Astrocyte (in vitro differentiated cells and primary cell): ENCODE measurements at regions not wholly inside any gene's neighbourhood (a gene's known extent, or its start where the extent isn't known, plus 50 kb on each side); places are given as distances from the start of the nearest gene placed in this dataset.

Experiments used
- DNase-seq: peaks from one replicate; pipeline ENCODE4 v3.0.0-alpha.2; 2010; ENCODE audit warnings: low read depth
- FAIRE-seq: peaks from 2 replicates; lab custom pipeline; 2011; peaks lifted over from hg19 to GRCh38; lab: Jason Lieb, UNC
- H2AFZ ChIP-seq: 2 replicates; pipeline ENCODE4 v1.6.0; 2012; ENCODE audit warnings: low read depth, low read length, inconsistent platforms
- H3K27ac ChIP-seq: 2 replicates; pipeline ENCODE4 v1.5.1; 2011; ENCODE audit warnings: low read depth, low read length, inconsistent platforms
- H3K27me3 ChIP-seq: 2 replicates; pipeline ENCODE4 v1.6.0; 2011; ENCODE audit warnings: low read length, inconsistent platforms; ENCODE audit not compliant: insufficient read depth
- H3K36me3 ChIP-seq: 2 replicates; pipeline ENCODE4 v1.5.1; 2011; ENCODE audit warnings: low read length, inconsistent platforms; ENCODE audit not compliant: insufficient read depth
- H3K4me1 ChIP-seq: 2 replicates; pipeline ENCODE4 v1.5.1; 2011; ENCODE audit warnings: low read length, inconsistent platforms; ENCODE audit not compliant: insufficient read depth
- H3K4me2 ChIP-seq: 2 replicates; pipeline ENCODE4 v1.6.0; 2012; ENCODE audit warnings: low read length, inconsistent platforms
- H3K4me3 ChIP-seq: 2 replicates; pipeline ENCODE4 v1.5.1; 2011; ENCODE audit warnings: low read depth, mild to moderate bottlenecking, low read length, inconsistent platforms; ENCODE audit not compliant: insufficient read depth
- H3K79me2 ChIP-seq: 2 replicates; pipeline ENCODE4 v1.6.0; 2012; ENCODE audit warnings: mild to moderate bottlenecking, low read length, inconsistent platforms; ENCODE audit not compliant: insufficient read depth
- H3K9ac ChIP-seq: 2 replicates; pipeline ENCODE4 v1.6.0; 2012; ENCODE audit warnings: mild to moderate bottlenecking, low read length, inconsistent platforms
- H3K9me3 ChIP-seq: 2 replicates; pipeline ENCODE4 v1.5.1; 2012; ENCODE audit warnings: low read depth, mild to moderate bottlenecking, low read length, inconsistent platforms; ENCODE audit not compliant: insufficient read depth
- H4K20me1 ChIP-seq: 2 replicates; pipeline ENCODE4 v1.6.0; 2012; ENCODE audit warnings: low read length, inconsistent platforms; ENCODE audit not compliant: insufficient read depth
- H3K27ac Mint-ChIP-seq: one replicate; pipeline ENCODE4 v1.8.0; 2021; ENCODE audit warnings: mild to moderate bottlenecking, mixed read lengths; ENCODE audit not compliant: unreplicated experiment
- H3K27me3 Mint-ChIP-seq: one replicate; pipeline ENCODE4 v1.8.0; 2021; ENCODE audit warnings: low read depth, mixed read lengths; ENCODE audit not compliant: unreplicated experiment
- H3K36me3 Mint-ChIP-seq: one replicate; pipeline ENCODE4 v1.8.0; 2021; ENCODE audit warnings: low read depth, mixed read lengths; ENCODE audit not compliant: unreplicated experiment
- H3K4me1 Mint-ChIP-seq: one replicate; pipeline ENCODE4 v1.8.0; 2021; ENCODE audit warnings: low read depth, mixed read lengths; ENCODE audit not compliant: unreplicated experiment
- H3K4me3 Mint-ChIP-seq: one replicate; pipeline ENCODE4 v1.8.0; 2021; ENCODE audit warnings: mild to moderate bottlenecking, moderate library complexity, mixed read lengths; ENCODE audit not compliant: unreplicated experiment
- H3K9me3 Mint-ChIP-seq: one replicate; pipeline ENCODE4 v1.8.0; 2021; ENCODE audit warnings: mild to moderate bottlenecking, mixed read lengths; ENCODE audit not compliant: unreplicated experiment
- EZH2 ChIP-seq: IDR thresholded peaks from 2 replicates; pipeline ENCODE4 v1.6.1; 2012; ENCODE audit warnings: mild to moderate bottlenecking, low read length, inconsistent platforms; ENCODE audit not compliant: insufficient read depth
- TF ChIP-seq, protein P1 (sequence below): IDR thresholded peaks from 2 replicates; pipeline ENCODE4 v1.5.1; 2011; ENCODE audit warnings: low read depth, mild to moderate bottlenecking, inconsistent platforms, low read length, moderate library complexity; ENCODE audit not compliant: insufficient read depth

DNA sequence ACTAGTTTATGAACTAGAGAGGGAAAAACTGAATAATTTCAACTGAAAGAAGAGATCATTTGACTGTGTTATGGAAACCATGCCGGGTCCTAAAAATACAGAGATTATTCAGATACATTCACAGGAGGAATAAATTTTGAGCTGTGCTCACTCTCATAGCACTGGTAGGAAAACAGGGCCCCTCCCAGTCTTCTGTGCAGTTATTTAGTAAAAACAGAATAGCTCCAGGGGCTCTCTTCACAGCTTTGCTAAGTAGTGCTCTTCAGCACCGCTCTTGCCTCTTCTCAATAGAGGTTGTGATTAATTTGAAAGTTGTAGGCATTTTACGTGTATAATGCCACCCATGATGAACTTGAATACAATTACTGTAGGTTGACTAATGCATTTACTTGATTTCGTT is 435.9 kb upstream of the PDE3A start:
- Histone ChIP-seq H3K4me1 (no peaks in the 10 kb centered on the region), H3K27ac (no peak overlapping the region), H3K9me3 (no peaks in the 10 kb centered on the region), H2AFZ (no peak overlapping the region), H3K27me3 (no peaks in the 10 kb centered on the region), H3K4me3 (no peak overlapping the region), H4K20me1 (no peaks in the 10 kb centered on the region), H3K4me2 (no peak overlapping the region), H3K79me2 (no peaks in the 10 kb centered on the region), H3K9ac (no peak overlapping the region), H3K36me3 (no peaks in the 10 kb centered on the region)
- Mint-ChIP-seq H3K4me1 (no peaks in the 10 kb centered on the region), H3K36me3 (no peaks in the 10 kb centered on the region), H3K9me3 (no peaks in the 10 kb centered on the region), H3K27ac (no peak overlapping the region), H3K27me3 (no peaks in the 10 kb centered on the region), H3K4me3 (no peak overlapping the region)
- FAIRE-seq (no peak), DNase-seq (no peak)
- no peak for TF ChIP-seq EZH2
- TF ChIP-seq, protein P1, sequence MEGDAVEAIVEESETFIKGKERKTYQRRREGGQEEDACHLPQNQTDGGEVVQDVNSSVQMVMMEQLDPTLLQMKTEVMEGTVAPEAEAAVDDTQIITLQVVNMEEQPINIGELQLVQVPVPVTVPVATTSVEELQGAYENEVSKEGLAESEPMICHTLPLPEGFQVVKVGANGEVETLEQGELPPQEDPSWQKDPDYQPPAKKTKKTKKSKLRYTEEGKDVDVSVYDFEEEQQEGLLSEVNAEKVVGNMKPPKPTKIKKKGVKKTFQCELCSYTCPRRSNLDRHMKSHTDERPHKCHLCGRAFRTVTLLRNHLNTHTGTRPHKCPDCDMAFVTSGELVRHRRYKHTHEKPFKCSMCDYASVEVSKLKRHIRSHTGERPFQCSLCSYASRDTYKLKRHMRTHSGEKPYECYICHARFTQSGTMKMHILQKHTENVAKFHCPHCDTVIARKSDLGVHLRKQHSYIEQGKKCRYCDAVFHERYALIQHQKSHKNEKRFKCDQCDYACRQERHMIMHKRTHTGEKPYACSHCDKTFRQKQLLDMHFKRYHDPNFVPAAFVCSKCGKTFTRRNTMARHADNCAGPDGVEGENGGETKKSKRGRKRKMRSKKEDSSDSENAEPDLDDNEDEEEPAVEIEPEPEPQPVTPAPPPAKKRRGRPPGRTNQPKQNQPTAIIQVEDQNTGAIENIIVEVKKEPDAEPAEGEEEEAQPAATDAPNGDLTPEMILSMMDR, result no peak

DNA sequence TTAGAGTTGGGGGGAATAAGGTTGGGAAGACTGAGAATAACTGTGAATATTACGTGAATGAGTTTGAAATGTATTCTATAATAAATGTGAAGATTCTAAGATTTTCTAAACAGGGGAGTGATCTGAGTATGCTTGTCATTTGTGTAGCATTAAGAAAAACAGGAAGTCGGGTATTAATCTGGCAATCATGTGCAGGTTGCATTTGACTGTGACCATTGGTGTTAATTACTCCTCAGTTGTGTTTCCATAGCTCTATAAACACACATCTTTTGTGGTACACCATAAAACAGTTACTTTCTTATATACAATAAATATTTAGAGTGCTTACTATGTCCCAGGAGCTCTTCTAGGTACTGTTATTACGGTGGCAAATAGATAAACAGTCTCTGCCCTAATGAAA is 434.4 kb upstream of the PDE3A start:
- Histone ChIP-seq H3K27me3 (no peaks in the 10 kb centered on the region), H3K36me3 (no peaks in the 10 kb centered on the region), H3K4me3 (no peak overlapping the region), H3K4me1 (peaks cover 4% of the 10 kb centered on the region), H3K27ac (no peak overlapping the region), H3K9me3 (no peaks in the 10 kb centered on the region), H3K79me2 (no peaks in the 10 kb centered on the region), H3K4me2 (no peak overlapping the region), H3K9ac (no peak overlapping the region), H2AFZ (no peak overlapping the region), H4K20me1 (no peaks in the 10 kb centered on the region)
- H3K27me3 Mint-ChIP-seq, result no peaks in the 10 kb centered on the region
- no peak for FAIRE-seq
- no peak for TF ChIP-seq EZH2
- TF ChIP-seq, protein P1, result no peak
- no peak for DNase-seq
- H3K9me3 Mint-ChIP-seq, result no peaks in the 10 kb centered on the region
- H3K4me1 Mint-ChIP-seq, result peaks cover 3% of the 10 kb centered on the region
- H3K36me3 Mint-ChIP-seq, result no peaks in the 10 kb centered on the region
- no peak overlapping the region for H3K4me3 Mint-ChIP-seq
- H3K27ac Mint-ChIP-seq, result no peak overlapping the region

DNA sequence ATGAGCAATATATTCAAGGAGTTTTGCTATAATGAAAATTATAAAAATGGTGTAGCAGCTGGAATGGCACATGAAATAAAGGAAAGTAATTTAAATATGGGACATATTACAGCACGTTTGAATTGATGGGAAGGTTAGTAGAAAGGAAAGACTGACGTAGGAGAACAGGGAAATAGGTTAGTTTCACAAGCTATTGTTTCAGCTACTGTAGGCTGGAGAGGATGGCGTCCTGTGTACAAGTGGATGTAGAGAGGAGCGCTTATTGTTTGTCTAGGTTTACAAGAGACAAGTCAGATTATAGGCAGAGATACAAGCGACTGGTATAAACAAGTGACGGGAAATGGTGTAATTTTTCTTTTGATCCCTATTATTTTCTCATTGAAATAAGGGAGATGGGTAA is 431.2 kb upstream of the PDE3A start:
- no peak for FAIRE-seq
- no peaks in the 10 kb centered on the region for H3K36me3 ChIP-seq
- H3K9me3 Mint-ChIP-seq, result no peaks in the 10 kb centered on the region
- H2AFZ ChIP-seq, result no peak overlapping the region
- no peaks in the 10 kb centered on the region for H3K27me3 Mint-ChIP-seq
- DNase-seq, result no peak
- no peaks in the 10 kb centered on the region for H3K9me3 ChIP-seq
- no peak overlapping the region for H3K27ac ChIP-seq
- no peaks in the 10 kb centered on the region for H3K79me2 ChIP-seq
- H3K4me3 Mint-ChIP-seq, result no peak overlapping the region
- no peaks in the 10 kb centered on the region for H3K27me3 ChIP-seq
- H3K4me1 Mint-ChIP-seq, result peaks cover 3% of the 10 kb centered on the region
- no peak overlapping the region for H3K4me3 ChIP-seq
- H3K4me1 ChIP-seq, result peaks cover 4% of the 10 kb centered on the region
- H3K36me3 Mint-ChIP-seq, result no peaks in the 10 kb centered on the region
- TF ChIP-seq, protein P1, result no peak
- no peak for TF ChIP-seq EZH2
- H3K4me2 ChIP-seq, result no peak overlapping the region
- H3K27ac Mint-ChIP-seq, result no peak overlapping the region
- no peak overlapping the region for H3K9ac ChIP-seq
- no peaks in the 10 kb centered on the region for H4K20me1 ChIP-seq
